Spleen (tissue), 7 donors: ENCODE measurements at regions not wholly inside any gene's neighbourhood (a gene's known extent, or its start where the extent isn't known, plus 50 kb on each side); places are given as distances from the start of the nearest gene placed in this dataset.
"Not testable (repeated sequence)": the region's sequence is repeated elsewhere in the genome, so short reads cannot be mapped to it uniquely, and the experiment has no call there.

Experiments
- CTCF ChIP-seq, 11 experiments: fragments of 200-600 bp in 7 of 11; fragments of 450-650 bp in 4 of 11; sonication (generic) in 4 of 11; IDR thresholded peaks in 8 of 11; conservative IDR thresholded peaks in 3 of 11; 1 replicate in 7 of 11; 2 replicates in 4 of 11; pipeline versions ENCODE4 v1.4.0 to v1.8.0; 2016 to 2021; ENCODE audit warnings: antibody characterized with exemption in 11 of 11, inconsistent platforms in 4 of 11, mild to moderate bottlenecking in 1 of 11
- POLR2A ChIP-seq, 3 donors: fragments of 450-650 bp; IDR thresholded peaks; one replicate each; pipeline ENCODE4 v1.5.1; 2017; ENCODE audit warnings: antibody characterized with exemption in 3 of 3, mild to moderate bottlenecking in 1 of 3
- donor health status: DM: no; HTN: no; CAD: no; lungs with moderate emphysema.
- donor health status: DM: no; HTN: no; CAD: no.
- donor health status: DM: no; HTN: no; CAD: no.

DNA sequence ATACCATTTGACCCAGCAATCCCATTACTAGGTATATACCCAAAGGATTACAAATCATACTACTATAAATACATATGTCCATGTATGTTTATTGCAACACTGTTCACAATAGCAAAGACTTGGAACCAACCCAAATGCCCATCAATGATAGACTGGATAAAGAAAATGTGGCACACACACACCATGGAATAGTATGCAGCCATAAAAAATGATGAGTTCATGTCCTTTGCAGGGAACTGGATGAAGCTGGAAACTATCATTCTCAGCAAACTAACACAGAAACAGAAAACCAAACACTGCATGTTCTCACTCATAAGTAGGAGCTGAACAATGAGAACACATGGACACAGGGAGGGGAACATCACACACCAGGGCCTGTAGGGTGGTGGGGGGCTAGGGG, 127.7 kb upstream of the ARG1 start:
- not testable (repeated sequence) for TF ChIP-seq CTCF (IDR thresholded peaks at IDR 0.05 in 8 of 11, conservative IDR thresholded peaks at IDR 0.05 in 3 of 11); POLR2A (IDR thresholded peaks at IDR 0.05)
